IMR-90 (cell line): ENCODE measurements at regions not wholly inside any gene's neighbourhood (a gene's known extent, or its start where the extent isn't known, plus 50 kb on each side); places are given as distances from the start of the nearest gene placed in this dataset.
"Not testable (repeated sequence)": the region's sequence is repeated elsewhere in the genome, so short reads cannot be mapped to it uniquely, and the experiment has no call there.

ENCODE experiments used
- ATAC-seq: fragments of 200-7000 bp; cut with Tn5 transposase; 2 replicates; pipeline ENCODE4 v1.9.1; 2020; ENCODE audit warnings: low read depth, mild to moderate bottlenecking, moderate library complexity
- BruUV-seq: library from RNA; stranded (reverse); fragments of 400-500 nt; replicated peaks from 2 replicates; lab custom pipeline; 2021; lab: Mats Ljungman, UMichigan
- CTCF ChIA-PET: fragments of 300-600 bp; formaldehyde crosslinking; extraction: SDS; loops from one replicate; lab custom pipeline; 2021; ENCODE audit warnings: antibody characterized with exemption; lab: Yijun Ruan, JAX
- POLR2A ChIA-PET: fragments of 300-600 bp; sonication (Branson Sonifier 250); formaldehyde crosslinking; loops from one replicate; lab custom pipeline; 2022; ENCODE audit warnings: antibody characterized with exemption; ENCODE audit not compliant: unreplicated experiment; lab: Charles Lee
- DNase-seq: peaks from one replicate; pipeline ENCODE4 v3.0.0; 2013
- H2AFZ ChIP-seq: replicated peaks from 2 replicates; pipeline ENCODE3; 2013; ENCODE audit warnings: low read length, mild to moderate bottlenecking; ENCODE audit not compliant: poor library complexity
- H2AK5ac ChIP-seq: 2 replicates; pipeline ENCODE4 v1.6.1; 2013; ENCODE audit warnings: low read depth, low read length, inconsistent platforms
- H2AK9ac ChIP-seq: replicated peaks from 2 replicates; pipeline ENCODE3; 2013; ENCODE audit warnings: mild to moderate bottlenecking, low read depth, low read length, moderate library complexity; ENCODE audit not compliant: poor library complexity
- H2BK120ac ChIP-seq: 2 replicates; pipeline ENCODE4 v1.6.1; 2013; ENCODE audit warnings: low read depth, low read length, inconsistent platforms
- H2BK15ac ChIP-seq: 3 replicates; pipeline ENCODE4 v1.6.1; 2013; ENCODE audit warnings: low read depth, low read length, inconsistent platforms
- H2BK20ac ChIP-seq: 2 replicates; pipeline ENCODE4 v1.6.1; 2013; ENCODE audit warnings: low read depth, mild to moderate bottlenecking, inconsistent platforms, low read length, moderate library complexity
- H2BK5ac ChIP-seq: 2 replicates; pipeline ENCODE4 v1.6.1; 2013; ENCODE audit warnings: mild to moderate bottlenecking, low read depth, low read length, inconsistent platforms; ENCODE audit not compliant: poor library complexity, severe bottlenecking
- H3K14ac ChIP-seq: replicated peaks from 2 replicates; pipeline ENCODE4 v1.6.1; 2013; ENCODE audit warnings: low read depth, low read length, inconsistent platforms
- H3K18ac ChIP-seq: 2 replicates; pipeline ENCODE4 v1.6.1; 2013; ENCODE audit warnings: low read depth, low read length, control low read depth
- H3K23ac ChIP-seq: 2 replicates; pipeline ENCODE4 v1.6.1; 2013; ENCODE audit warnings: low read depth, low read length, inconsistent platforms
- H3K27ac ChIP-seq: 2 replicates; pipeline ENCODE4 v1.5.1; 2013; ENCODE audit warnings: mild to moderate bottlenecking, control low read depth, low read length; ENCODE audit not compliant: insufficient read depth
- H3K27me3 ChIP-seq: 2 replicates; pipeline ENCODE4 v1.6.1; 2013; ENCODE audit warnings: low read length; ENCODE audit not compliant: control insufficient read depth, insufficient read depth
- H3K36me3 ChIP-seq: 2 replicates; pipeline ENCODE4 v1.6.1; 2013; ENCODE audit warnings: low read length, mixed read lengths; ENCODE audit not compliant: control insufficient read depth, insufficient read depth
- H3K4ac ChIP-seq: 2 replicates; pipeline ENCODE4 v1.6.1; 2013; ENCODE audit warnings: low read depth, low read length, inconsistent platforms
- H3K4me1 ChIP-seq: 2 replicates; pipeline ENCODE4 v1.6.1; 2013; ENCODE audit warnings: low read length, mixed read lengths; ENCODE audit not compliant: control insufficient read depth, insufficient read depth
- H3K4me2 ChIP-seq: 2 replicates; pipeline ENCODE4 v1.6.1; 2013; ENCODE audit warnings: low read depth, mild to moderate bottlenecking, control low read depth, low read length, moderate library complexity
- H3K4me3 ChIP-seq: 2 replicates; pipeline ENCODE4 v1.5.1; 2013; ENCODE audit warnings: low read depth, mild to moderate bottlenecking, control low read depth, low read length, moderate library complexity; ENCODE audit not compliant: insufficient read depth
- H3K56ac ChIP-seq: 2 replicates; pipeline ENCODE4 v1.6.1; 2013; ENCODE audit warnings: low read length, inconsistent platforms; ENCODE audit not compliant: insufficient read depth; ENCODE audit errors: extremely low read depth
- H3K79me1 ChIP-seq, 2 experiments: 2 replicates each; pipeline ENCODE4 v1.6.1; 2013; ENCODE audit warnings: low read length in 2 of 2, inconsistent platforms in 1 of 2, low read depth in 1 of 2
- H3K9ac ChIP-seq: 2 replicates; pipeline ENCODE4 v1.6.1; 2013; ENCODE audit warnings: low read depth, low read length, control low read depth
- H3K9me1 ChIP-seq: 2 replicates; pipeline ENCODE4 v1.6.1; 2013; ENCODE audit warnings: low read length, inconsistent platforms; ENCODE audit not compliant: insufficient read depth
- H3K9me3 ChIP-seq: 2 replicates; pipeline ENCODE4 v1.6.1; 2013; ENCODE audit warnings: low read length; ENCODE audit not compliant: control insufficient read depth, insufficient read depth
- H4K20me1 ChIP-seq: 2 replicates; pipeline ENCODE4 v1.6.1; 2013; ENCODE audit warnings: low read length, inconsistent platforms; ENCODE audit not compliant: insufficient read depth
- H4K5ac ChIP-seq: 2 replicates; pipeline ENCODE4 v1.6.1; 2013; ENCODE audit warnings: mild to moderate bottlenecking, low read depth, low read length, control low read depth
- H4K8ac ChIP-seq, 2 experiments: 2 replicates each; pipeline ENCODE4 v1.6.1; 2013; ENCODE audit warnings: low read depth in 2 of 2, low read length in 2 of 2, control low read depth in 1 of 2, inconsistent platforms in 1 of 2
- H4K91ac ChIP-seq: 2 replicates; pipeline ENCODE4 v1.6.1; 2013; ENCODE audit warnings: low read depth, low read length, inconsistent platforms; ENCODE audit not compliant: insufficient read depth
- WGBS, 2 experiments: methylation state at CpG; one replicate each; pipeline versions ENCODE4 v1.1.5 to v1.1.7; 2013; ENCODE audit warnings: missing lambda C conversion rate in 2 of 2; ENCODE audit not compliant: insufficient read length in 1 of 2; ENCODE audit errors: extremely low coverage in 2 of 2; 5-methylcytosine and 5-hydroxymethylcytosine counted together
- dilution Hi-C: fragments of 300-500 bp; cut with HindIII; formaldehyde crosslinking; loops from one replicate; pipeline ENCODE4 v1.14.3; 2018; ENCODE audit warnings: low sequenced_read_pairs; ENCODE audit not compliant: unreplicated experiment
- in situ Hi-C: fragments of 300-500 bp; cut with MboI; formaldehyde crosslinking; loops from 3 replicates; pipeline ENCODE4 v1.14.3; 2019; ENCODE audit warnings: low sequenced_read_pairs, inconsistent platforms, mixed read lengths
- intact Hi-C: fragments of 100-400 bp; cut with micrococcal nuclease; formaldehyde crosslinking; loops from 2 replicates; pipeline ENCODE4 v1.10.0; 2022

DNA sequence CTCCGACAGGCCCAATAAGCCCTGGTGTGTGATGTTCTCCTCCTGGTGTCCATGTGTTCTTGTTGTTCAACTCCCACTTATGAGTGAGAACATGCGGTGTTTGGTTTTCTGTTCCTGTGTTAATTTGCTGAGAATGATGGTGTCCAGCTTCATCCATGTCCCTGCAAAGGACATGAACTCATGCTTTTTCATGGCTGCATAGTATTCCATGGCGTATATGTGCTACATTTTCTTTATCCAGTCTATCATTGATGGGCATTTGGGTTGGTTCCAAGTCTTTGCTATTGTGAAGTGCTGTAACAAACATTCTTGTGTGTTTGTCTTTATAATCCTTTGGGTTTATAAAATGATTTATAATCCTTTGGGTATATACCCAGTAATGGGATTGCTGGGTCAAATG lies 142.1 kb upstream of the DPP10 start:
- DNase-seq, intact Hi-C loops, H3K4me2 ChIP-seq, H4K8ac ChIP-seq, in situ Hi-C loops, H4K91ac ChIP-seq, H3K4ac ChIP-seq, H2AFZ ChIP-seq, H2BK20ac ChIP-seq, H3K9me1 ChIP-seq, H3K14ac ChIP-seq, H3K9ac ChIP-seq, H2AK5ac ChIP-seq, BruUV-seq, ATAC-seq, H2BK15ac ChIP-seq, H3K4me1 ChIP-seq, H2BK120ac ChIP-seq, H4K5ac ChIP-seq, H3K23ac ChIP-seq, H3K79me1 ChIP-seq, H3K4me3 ChIP-seq, dilution Hi-C loops, CTCF ChIA-PET, H2BK5ac ChIP-seq, POLR2A ChIA-PET, H2AK9ac ChIP-seq, H3K27me3 ChIP-seq, H3K27ac ChIP-seq, H3K18ac ChIP-seq, H3K36me3 ChIP-seq, H4K20me1 ChIP-seq, H3K9me3 ChIP-seq, H3K56ac ChIP-seq: not testable (repeated sequence)
- WGBS, 2 experiments = no CpG with 5 or more reads among the region's 3 CpGs
